Mesenchymal stem cell (in vitro differentiated cells and primary cell): ENCODE measurements at regions not wholly inside any gene's neighbourhood (a gene's known extent, or its start where the extent isn't known, plus 50 kb on each side); places are given as distances from the start of the nearest gene placed in this dataset.
A peak's percentile ranks its signal among the peaks of the same experiment; 100 is the strongest.

Experiments used
- DNase-seq: peaks from one replicate; pipeline ENCODE4 v3.0.0-alpha.2; 2013
- H2AFZ ChIP-seq: one replicate; pipeline ENCODE4 v1.6.1; 2013; ENCODE audit warnings: low read depth, mild to moderate bottlenecking, control low read depth, inconsistent platforms, low read length, moderate library complexity
- H2AK5ac ChIP-seq: 2 replicates; pipeline ENCODE4 v1.6.1; 2013; ENCODE audit warnings: low read length, moderate library complexity, mild to moderate bottlenecking, inconsistent platforms; ENCODE audit not compliant: severe bottlenecking
- H2BK120ac ChIP-seq: one replicate; pipeline ENCODE4 v1.6.1; 2013; ENCODE audit warnings: low read depth, mild to moderate bottlenecking, inconsistent platforms, low read length, moderate library complexity
- H2BK12ac ChIP-seq, 2 experiments: one replicate each; pipeline ENCODE4 v1.6.1; 2013; ENCODE audit warnings: inconsistent platforms in 2 of 2, low read length in 2 of 2, mild to moderate bottlenecking in 2 of 2, moderate library complexity in 2 of 2, control low read depth in 1 of 2
- H2BK15ac ChIP-seq: one replicate; pipeline ENCODE4 v1.6.1; 2013; ENCODE audit warnings: mild to moderate bottlenecking, low read depth, inconsistent platforms; ENCODE audit not compliant: poor library complexity, severe bottlenecking
- H2BK5ac ChIP-seq: 2 replicates; pipeline ENCODE4 v1.6.1; 2013; ENCODE audit warnings: low read depth, mild to moderate bottlenecking, low read length, control low read depth, inconsistent platforms; ENCODE audit not compliant: poor library complexity, severe bottlenecking
- H3K14ac ChIP-seq, 2 experiments: one replicate each; pipeline ENCODE4 v1.6.1; 2013; ENCODE audit warnings: inconsistent platforms in 2 of 2, low read length in 2 of 2, control low read depth in 1 of 2, mild to moderate bottlenecking in 1 of 2, moderate library complexity in 1 of 2
- H3K18ac ChIP-seq, 2 experiments: one replicate each; pipeline ENCODE4 v1.6.1; 2013; ENCODE audit warnings: inconsistent platforms in 2 of 2, low read length in 2 of 2, control low read depth in 1 of 2, low read depth in 1 of 2, mild to moderate bottlenecking in 1 of 2
- H3K23ac ChIP-seq, 2 experiments: one replicate each; pipeline ENCODE4 v1.6.1; 2013; ENCODE audit warnings: inconsistent platforms in 2 of 2, low read length in 2 of 2, mild to moderate bottlenecking in 2 of 2, moderate library complexity in 2 of 2, control low read depth in 1 of 2
- H3K27ac ChIP-seq: 2 replicates; pipeline ENCODE4 v1.5.1; 2013; ENCODE audit warnings: mild to moderate bottlenecking, moderate library complexity, low read length, control low read depth, inconsistent platforms; ENCODE audit not compliant: poor library complexity, severe bottlenecking
- H3K27me3 ChIP-seq, 2 experiments: 2 replicates each; pipeline versions ENCODE4 v1.6.1 to v1.7.0; 2013; ENCODE audit warnings: low read length in 2 of 2, mild to moderate bottlenecking in 2 of 2, moderate library complexity in 2 of 2, control low read depth in 1 of 2, inconsistent platforms in 1 of 2; ENCODE audit not compliant: control insufficient read depth in 1 of 2, insufficient read depth in 1 of 2
- H3K36me3 ChIP-seq, 2 experiments: 2 replicates each; pipeline versions ENCODE4 v1.6.1 to v1.7.0; 2013; ENCODE audit warnings: low read length in 2 of 2, control low read depth in 1 of 2, inconsistent platforms in 1 of 2, low read depth in 1 of 2, mild to moderate bottlenecking in 1 of 2; ENCODE audit not compliant: insufficient read depth in 2 of 2, control insufficient read depth in 1 of 2
- H3K4ac ChIP-seq, 2 experiments: one replicate each; pipeline ENCODE4 v1.6.1; 2013; ENCODE audit warnings: inconsistent platforms in 2 of 2, low read length in 2 of 2, mild to moderate bottlenecking in 2 of 2, moderate library complexity in 2 of 2, control low read depth in 1 of 2, low read depth in 1 of 2
- H3K4me1 ChIP-seq: 2 replicates; pipeline ENCODE4 v1.6.1; 2013; ENCODE audit warnings: low read depth, low read length, control low read depth; ENCODE audit not compliant: control insufficient read depth, insufficient read depth
- H3K4me2 ChIP-seq: 2 replicates; pipeline ENCODE4 v1.6.1; 2013; ENCODE audit warnings: low read length, mild to moderate bottlenecking, inconsistent platforms; ENCODE audit not compliant: poor library complexity, severe bottlenecking
- H3K4me3 ChIP-seq, 2 experiments: 2 replicates each; pipeline versions ENCODE4 v1.5.1 to v1.7.0; 2013; ENCODE audit warnings: low read length in 2 of 2, mild to moderate bottlenecking in 2 of 2, control low read depth in 1 of 2, low read depth in 1 of 2; ENCODE audit not compliant: insufficient read depth in 1 of 2
- H3K79me1 ChIP-seq: replicated peaks from 2 replicates; pipeline ENCODE4 v1.6.1; 2013; ENCODE audit warnings: mild to moderate bottlenecking, control low read depth, low read length, inconsistent platforms; ENCODE audit not compliant: poor library complexity, severe bottlenecking
- H3K9ac ChIP-seq: 2 replicates; pipeline ENCODE4 v1.7.0; 2013; ENCODE audit warnings: mild to moderate bottlenecking, low read length, moderate library complexity
- H3K9me3 ChIP-seq: 2 replicates; pipeline ENCODE4 v1.7.0; 2013; ENCODE audit warnings: mild to moderate bottlenecking, low read length; ENCODE audit not compliant: control insufficient read depth
- H4K8ac ChIP-seq: one replicate; pipeline ENCODE4 v1.6.1; 2013; ENCODE audit warnings: inconsistent platforms, mild to moderate bottlenecking, low read length, moderate library complexity
- H4K91ac ChIP-seq: one replicate; pipeline ENCODE4 v1.6.1; 2013; ENCODE audit warnings: mild to moderate bottlenecking, low read length, inconsistent platforms
- WGBS: methylation state at CpG from one replicate; pipeline ENCODE4 v1.1.7; 2013; ENCODE audit warnings: mixed read lengths; 5-methylcytosine and 5-hydroxymethylcytosine counted together

DNA sequence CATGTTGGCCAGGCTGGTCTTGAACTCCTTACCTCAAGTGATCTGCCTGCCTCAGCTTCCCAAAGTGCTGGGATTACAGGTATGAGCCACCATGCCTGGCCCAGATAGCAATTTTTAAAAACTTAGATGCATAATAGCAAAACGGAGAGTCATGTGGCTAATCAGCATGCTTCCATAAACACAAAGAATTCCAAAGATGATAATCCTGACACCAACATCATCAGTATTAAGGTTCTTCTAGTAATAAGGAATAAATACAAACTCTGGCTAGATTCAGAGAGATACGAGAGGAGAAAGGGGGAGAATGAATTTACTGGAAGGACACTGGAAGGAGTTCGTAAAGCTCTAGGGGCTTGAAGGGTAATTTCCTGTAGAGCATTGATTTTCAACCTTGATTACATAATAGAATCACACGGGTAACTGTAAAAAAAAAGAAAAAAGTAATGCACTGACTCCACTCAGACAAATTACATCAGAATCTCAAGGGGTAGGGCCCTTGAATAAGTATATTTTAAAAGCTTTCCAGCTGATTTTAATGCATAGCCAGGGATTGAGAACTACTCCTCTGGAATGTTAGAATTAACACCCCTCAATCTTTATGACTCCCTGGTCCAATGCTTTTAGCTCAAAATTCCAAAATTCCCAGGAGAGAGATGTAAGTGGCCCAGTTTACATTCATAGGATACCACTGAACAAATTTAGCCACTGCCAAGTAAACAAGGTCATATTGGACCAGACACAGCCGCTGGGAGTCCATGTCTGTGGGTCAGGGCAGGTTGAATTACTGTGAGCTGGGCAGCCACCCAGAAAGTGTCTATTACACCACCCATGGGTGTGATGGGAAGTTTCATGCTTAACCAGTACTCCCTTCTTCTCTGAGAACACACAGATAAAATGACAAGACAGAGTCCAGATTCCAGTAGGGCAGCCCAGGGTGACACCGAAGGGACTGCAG is 243.9 kb downstream of the TBL1XR1 start:
- DNase-seq = peak; percentile 79
- Histone ChIP-seq H2AK5ac (no peak overlapping the region), H3K4me3 (no peak overlapping the region), H3K79me1 (no peaks in the 10 kb centered on the region), H3K4me1 (peaks cover 9% of the 10 kb centered on the region), H3K9ac (no peak overlapping the region), H3K36me3 (no peaks in the 10 kb centered on the region), H2AFZ (no peak overlapping the region), H3K27ac (no peak overlapping the region), H3K27me3 (no peaks in the 10 kb centered on the region), H4K8ac (no peak overlapping the region), H3K14ac (no peak overlapping the region), H3K9me3 (no peaks in the 10 kb centered on the region), H3K4me2 (no peak overlapping the region), H2BK12ac (peak overlapping the region in 1 of 2 experiments; percentile 33), H2BK5ac (no peak overlapping the region), H3K4ac (peak overlapping the region in 1 of 2 experiments; percentile 37), H2BK15ac (no peak overlapping the region), H4K91ac (no peak overlapping the region), H3K18ac (no peak overlapping the region), H3K23ac (no peak overlapping the region), H2BK120ac (no peak overlapping the region)
- WGBS = 46% methylated on average over 3 of the region's 6 CpGs

DNA sequence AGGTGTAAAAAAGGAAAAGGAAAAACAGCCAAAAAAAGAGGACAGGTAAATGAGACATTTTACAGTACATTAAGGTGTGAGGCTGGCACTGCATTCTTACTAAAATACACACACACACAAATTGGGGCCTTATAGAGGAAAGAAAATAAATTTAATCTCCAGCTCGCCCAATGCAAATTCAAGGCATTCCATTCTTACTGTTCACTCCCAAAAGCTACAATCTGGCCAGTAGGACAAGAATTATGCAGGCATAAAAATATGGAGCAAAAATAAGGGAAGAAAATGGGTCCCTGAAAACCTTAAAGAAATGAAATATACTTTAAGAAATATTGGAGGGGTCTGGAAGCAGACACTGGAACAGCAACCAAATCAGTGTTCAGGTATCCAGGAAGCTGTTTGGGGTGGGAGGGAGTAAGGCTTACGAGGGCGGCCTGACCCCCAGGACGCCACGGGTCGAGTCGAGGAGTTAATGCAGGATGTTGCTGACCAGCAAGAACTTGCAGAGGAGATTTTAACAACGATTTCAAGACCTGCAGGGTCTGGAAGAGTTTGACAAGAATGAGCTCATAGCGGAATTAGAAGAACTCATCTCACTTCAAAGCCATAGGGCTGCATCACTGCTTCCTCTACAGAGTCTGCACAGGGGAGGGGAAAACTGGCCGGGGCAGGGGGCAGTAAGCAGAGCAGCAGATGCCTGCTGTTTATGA is 245.5 kb downstream of the TBL1XR1 start:
- WGBS = 75% methylated on average over 7 of the region's 10 CpGs
- Histone ChIP-seq H3K4me3 (no peak overlapping the region), H3K14ac (no peak overlapping the region), H3K9ac (no peak overlapping the region), H4K91ac (no peak overlapping the region), H3K27ac (peak overlapping the region; percentile 31), H3K4me2 (peak overlapping the region; percentile 29), H2BK5ac (no peak overlapping the region), H3K27me3 (no peaks in the 10 kb centered on the region), H4K8ac (peak overlapping the region; percentile 80), H2BK12ac (no peak overlapping the region), H2BK120ac (no peak overlapping the region), H2AFZ (no peak overlapping the region), H2AK5ac (no peak overlapping the region), H3K4ac (no peak overlapping the region), H3K79me1 (no peaks in the 10 kb centered on the region), H3K9me3 (no peaks in the 10 kb centered on the region), H3K23ac (no peak overlapping the region), H3K36me3 (no peaks in the 10 kb centered on the region), H3K18ac (no peak overlapping the region), H2BK15ac (no peak overlapping the region), H3K4me1 (peaks cover 9% of the 10 kb centered on the region)
- DNase-seq = no peak

DNA sequence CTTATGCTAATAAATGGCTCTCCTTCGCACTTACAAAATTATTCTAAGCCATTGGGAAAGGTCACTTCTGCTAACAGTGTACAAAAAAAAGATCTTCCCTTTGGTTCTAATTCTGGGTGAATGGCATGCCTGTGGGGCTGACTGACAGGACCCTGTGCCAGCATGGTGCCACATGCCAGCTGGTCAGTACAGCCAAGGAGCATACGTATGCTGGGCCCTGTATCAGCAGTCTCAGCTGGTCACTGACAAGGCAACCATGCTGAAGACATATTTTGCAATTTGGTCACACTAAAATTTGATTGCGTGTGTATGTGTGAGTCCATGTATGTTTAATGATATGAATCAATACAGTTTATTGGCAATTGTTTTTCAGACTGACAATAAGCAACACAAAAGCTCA is 246.1 kb downstream of the TBL1XR1 start:
- Histone ChIP-seq H4K8ac (no peak overlapping the region), H3K23ac (no peak overlapping the region), H3K9ac (no peak overlapping the region), H4K91ac (no peak overlapping the region), H2BK15ac (no peak overlapping the region), H3K27me3 (no peaks in the 10 kb centered on the region), H2BK5ac (no peak overlapping the region), H3K36me3 (no peaks in the 10 kb centered on the region), H2BK12ac (no peak overlapping the region), H2AK5ac (peak overlapping the region; percentile 40), H2BK120ac (no peak overlapping the region), H3K4me2 (no peak overlapping the region), H3K27ac (peak overlapping the region; percentile 67), H3K18ac (no peak overlapping the region), H3K9me3 (no peaks in the 10 kb centered on the region), H3K4ac (no peak overlapping the region), H2AFZ (no peak overlapping the region), H3K79me1 (no peaks in the 10 kb centered on the region), H3K4me3 (no peak overlapping the region), H3K14ac (peak overlapping the region in 1 of 2 experiments; percentile 87), H3K4me1 (peaks cover 9% of the 10 kb centered on the region)
- 100% methylated on average over 2 of the region's 3 CpGs for WGBS
- no peak for DNase-seq

DNA sequence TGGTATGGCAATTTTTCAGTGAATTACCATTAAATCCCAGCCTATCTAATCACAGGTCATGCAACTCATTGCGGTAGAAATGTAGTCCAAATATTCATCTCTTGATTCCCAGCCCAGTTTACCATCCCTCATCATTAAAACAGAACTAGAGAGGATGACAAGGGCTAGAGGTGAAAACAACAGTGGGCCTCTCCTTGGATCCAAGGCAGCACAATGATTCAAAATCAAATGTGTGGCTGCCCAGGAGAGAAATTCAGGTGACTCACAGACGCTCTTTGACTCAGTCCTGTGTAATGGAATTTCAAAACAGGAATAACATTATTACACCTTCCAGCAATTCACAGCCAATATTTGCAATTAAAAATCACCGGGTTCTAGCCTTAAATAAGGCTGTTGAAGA is 246.5 kb downstream of the TBL1XR1 start:
- Histone ChIP-seq H3K4ac (no peak overlapping the region), H3K4me2 (no peak overlapping the region), H2BK15ac (no peak overlapping the region), H2BK12ac (no peak overlapping the region), H3K18ac (no peak overlapping the region), H3K79me1 (no peaks in the 10 kb centered on the region), H4K8ac (no peak overlapping the region), H3K23ac (no peak overlapping the region), H3K36me3 (no peaks in the 10 kb centered on the region), H2BK5ac (no peak overlapping the region), H2AFZ (no peak overlapping the region), H3K9ac (no peak overlapping the region), H2AK5ac (no peak overlapping the region), H3K14ac (no peak overlapping the region), H3K4me3 (no peak overlapping the region), H2BK120ac (no peak overlapping the region), H3K27me3 (no peaks in the 10 kb centered on the region), H3K4me1 (peaks cover 9% of the 10 kb centered on the region), H3K9me3 (no peaks in the 10 kb centered on the region), H4K91ac (no peak overlapping the region), H3K27ac (peak overlapping the region; percentile 67)
- no peak for DNase-seq
- WGBS = 95% methylated on average over 3 of the region's 3 CpGs
